GM23338 (cell line): ENCODE measurements at regions not wholly inside any gene's neighbourhood (a gene's known extent, or its start where the extent isn't known, plus 50 kb on each side); places are given as distances from the start of the nearest gene placed in this dataset.

Experiments used
- ATAC-seq: fragments of 200-7000 bp; cut with Tn5 transposase; 3 replicates; pipeline ENCODE4 v1.9.1; 2020
- DNase-seq: peaks from one replicate; pipeline ENCODE4 v3.0.0-alpha.2; 2015; ENCODE audit warnings: low spot score
- H2AFZ ChIP-seq: fragments of 200-600 bp; sonication (generic); 2 replicates; pipeline ENCODE4 v1.8.0; 2016; ENCODE audit warnings: antibody characterized with exemption, mild to moderate bottlenecking, moderate library complexity
- H3F3A ChIP-seq: fragments of 200-600 bp; sonication (generic); replicated peaks from 2 replicates; pipeline ENCODE4 v1.8.0; 2017; ENCODE audit warnings: antibody characterized with exemption, mixed run types, low read depth
- H3K27ac ChIP-seq: fragments of 200-600 bp; sonication (generic); 2 replicates; pipeline ENCODE4 v1.6.1; 2016; ENCODE audit warnings: low read depth
- H3K27me3 ChIP-seq: fragments of 200-600 bp; sonication (generic); 2 replicates; pipeline ENCODE4 v1.8.0; 2016; ENCODE audit warnings: mild to moderate bottlenecking, mixed run types, moderate library complexity; ENCODE audit not compliant: insufficient read depth
- H3K36me3 ChIP-seq: fragments of 200-600 bp; sonication (generic); 2 replicates; pipeline ENCODE4 v1.8.0; 2016; ENCODE audit warnings: mild to moderate bottlenecking; ENCODE audit not compliant: insufficient read depth
- H3K4me1 ChIP-seq: fragments of 200-600 bp; sonication (generic); 2 replicates; pipeline ENCODE4 v1.8.0; 2016; ENCODE audit warnings: mild to moderate bottlenecking, moderate library complexity; ENCODE audit not compliant: insufficient read depth
- H3K4me2 ChIP-seq: fragments of 200-600 bp; sonication (generic); 2 replicates; pipeline ENCODE4 v1.7.1; 2017; ENCODE audit warnings: mixed run types
- H3K4me3 ChIP-seq: fragments of 200-600 bp; sonication (generic); 2 replicates; pipeline ENCODE4 v1.6.1; 2016; ENCODE audit warnings: mixed run types
- H3K79me2 ChIP-seq: fragments of 200-600 bp; sonication (generic); replicated peaks from 2 replicates; pipeline ENCODE4 v1.8.0; 2017; ENCODE audit warnings: mild to moderate bottlenecking; ENCODE audit not compliant: insufficient read depth
- H3K9me2 ChIP-seq: fragments of 200-600 bp; sonication (generic); 2 replicates; pipeline ENCODE4 v1.8.0; 2017; ENCODE audit not compliant: insufficient read depth
- H4K20me1 ChIP-seq: fragments of 200-600 bp; sonication (generic); replicated peaks from 2 replicates; pipeline ENCODE4 v1.8.0; 2017; ENCODE audit warnings: mild to moderate bottlenecking; ENCODE audit not compliant: insufficient read depth
- H3K27ac Mint-ChIP-seq: 2 replicates; pipeline ENCODE4 v1.8.0; 2020; ENCODE audit warnings: inconsistent platforms, mild to moderate bottlenecking, moderate library complexity, mixed read lengths
- H3K27me3 Mint-ChIP-seq: 3 replicates; pipeline ENCODE4 v1.8.0; 2022; ENCODE audit warnings: low read depth, mild to moderate bottlenecking, moderate library complexity, mixed read lengths, inconsistent platforms; ENCODE audit not compliant: insufficient read depth, poor library complexity
- H3K36me3 Mint-ChIP-seq: 3 replicates; pipeline ENCODE4 v1.8.0; 2021; ENCODE audit warnings: low read depth, mild to moderate bottlenecking, inconsistent platforms, moderate library complexity, mixed read lengths
- H3K4me1 Mint-ChIP-seq: 3 replicates; pipeline ENCODE4 v1.8.0; 2020; ENCODE audit warnings: mild to moderate bottlenecking, inconsistent platforms, mixed read lengths
- H3K4me3 Mint-ChIP-seq: 3 replicates; pipeline ENCODE4 v1.8.0; 2021; ENCODE audit warnings: moderate library complexity, mild to moderate bottlenecking, inconsistent platforms, mixed read lengths
- H3K9me3 Mint-ChIP-seq: 3 replicates; pipeline ENCODE4 v1.8.0; 2020; ENCODE audit warnings: moderate library complexity, mild to moderate bottlenecking, inconsistent platforms, mixed read lengths
- CREB1 ChIP-seq: fragments of 250-450 bp; sonication (Bioruptor Pico); IDR thresholded peaks from 2 replicates; pipeline ENCODE4 v1.5.0; 2020; ENCODE audit warnings: low read depth, mild to moderate bottlenecking, moderate library complexity
- EZH2 ChIP-seq: fragments of 200-600 bp; sonication (generic); IDR thresholded peaks from one replicate; pipeline ENCODE4 v1.8.0; 2017; ENCODE audit warnings: antibody characterized with exemption, mild to moderate bottlenecking, low read depth; ENCODE audit not compliant: unreplicated experiment
- EZH2phosphoT487 ChIP-seq: fragments of 200-600 bp; sonication (generic); IDR thresholded peaks from one replicate; pipeline ENCODE4 v1.8.1; 2018; ENCODE audit warnings: antibody characterized with exemption; ENCODE audit not compliant: unreplicated experiment
- JUNB ChIP-seq: IDR thresholded peaks from one replicate; pipeline ENCODE4 v1.6.1; 2016; ENCODE audit warnings: antibody characterized with exemption; ENCODE audit not compliant: unreplicated experiment
- NANOG ChIP-seq: IDR thresholded peaks from 2 replicates; pipeline ENCODE4 v1.6.1; 2016; ENCODE audit warnings: antibody characterized with exemption, borderline replicate concordance
- POLR2AphosphoS5 ChIP-seq: IDR thresholded peaks from 2 replicates; pipeline ENCODE4 v1.6.1; 2016; ENCODE audit warnings: antibody characterized with exemption, low read depth
- STAT1 ChIP-seq: IDR thresholded peaks from one replicate; pipeline ENCODE4 v1.6.1; 2016; ENCODE audit warnings: antibody characterized with exemption; ENCODE audit not compliant: unreplicated experiment
- ZNF114 ChIP-seq: fragments of 250-450 bp; sonication (Bioruptor Pico); IDR thresholded peaks from 2 replicates; pipeline ENCODE4 v1.5.0; 2020; ENCODE audit warnings: mild to moderate bottlenecking, moderate library complexity
- ZNF331 ChIP-seq: fragments of 250-450 bp; sonication (Bioruptor Pico); IDR thresholded peaks from 2 replicates; pipeline ENCODE4 v1.5.0; 2020; ENCODE audit warnings: low read depth, mild to moderate bottlenecking, moderate library complexity
- ZNF462 ChIP-seq: fragments of 250-450 bp; sonication (Bioruptor Pico); IDR thresholded peaks from 2 replicates; pipeline ENCODE4 v1.5.0; 2020; ENCODE audit warnings: mild to moderate bottlenecking, moderate library complexity
- TF ChIP-seq, protein P1 (sequence below), 2 experiments: fragments of 200-600 bp in 1 of 2; sonication (generic) in 1 of 2; conservative IDR thresholded peaks; 2 replicates each; pipeline versions ENCODE4 v1.5.1 to v1.6.1; 2016 to 2017; ENCODE audit warnings: antibody characterized with exemption in 2 of 2, low read depth in 2 of 2, mild to moderate bottlenecking in 2 of 2, moderate library complexity in 1 of 2
- TF ChIP-seq, protein P2 (sequence below): IDR thresholded peaks from one replicate; pipeline ENCODE4 v1.6.1; 2018; ENCODE audit warnings: antibody characterized with exemption; ENCODE audit not compliant: unreplicated experiment
- TF ChIP-seq, protein P3 (sequence below): IDR thresholded peaks from 2 replicates; pipeline ENCODE4 v1.6.1; 2016; ENCODE audit warnings: antibody characterized with exemption

DNA sequence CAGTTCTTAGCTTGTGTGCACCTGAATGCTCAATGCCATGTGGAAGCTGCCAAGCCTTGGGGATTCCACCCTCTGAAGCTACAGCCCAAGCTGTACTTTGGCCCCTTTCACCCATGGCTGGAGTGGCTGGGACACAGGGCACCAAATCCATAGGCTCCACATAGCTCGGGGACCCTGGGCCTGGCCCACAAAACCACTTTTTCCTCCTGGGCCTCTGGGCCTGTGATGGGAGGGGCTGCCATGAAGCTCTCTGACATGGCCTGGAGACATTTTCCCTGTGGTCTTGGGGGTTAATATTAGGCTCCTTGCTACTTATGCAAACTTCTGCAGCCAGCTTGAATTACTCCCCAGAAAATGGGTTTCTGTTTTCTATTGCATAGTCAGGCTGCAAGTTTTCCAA, 579.9 kb downstream of the MATN1 start:
- peaks cover 16% of the 10 kb centered on the region; the same call in 2 of the 3 replicates for H3K36me3 Mint-ChIP-seq
- peaks cover 64% of the 10 kb centered on the region for H3K9me3 Mint-ChIP-seq

More for the DNA sequence above, 579.9 kb downstream of the MATN1 start:
- peaks cover 12% of the 10 kb centered on the region; the same call in 1 of the 2 replicates for H3K9me2 ChIP-seq
- H3K27me3 ChIP-seq, result no peaks in the 10 kb centered on the region
- H3K4me3 Mint-ChIP-seq, result no peak overlapping the region
- H3K27ac ChIP-seq, result no peak overlapping the region
- no peaks in the 10 kb centered on the region for H3K79me2 ChIP-seq
- H3K4me3 ChIP-seq, result no peak overlapping the region
- no peaks in the 10 kb centered on the region for H3K4me1 ChIP-seq
- DNase-seq, result no peak
- H2AFZ ChIP-seq, result no peak overlapping the region
- H3K27me3 Mint-ChIP-seq, result peaks cover 2% of the 10 kb centered on the region
- ATAC-seq, result no peak
- TF ChIP-seq, protein P1, sequence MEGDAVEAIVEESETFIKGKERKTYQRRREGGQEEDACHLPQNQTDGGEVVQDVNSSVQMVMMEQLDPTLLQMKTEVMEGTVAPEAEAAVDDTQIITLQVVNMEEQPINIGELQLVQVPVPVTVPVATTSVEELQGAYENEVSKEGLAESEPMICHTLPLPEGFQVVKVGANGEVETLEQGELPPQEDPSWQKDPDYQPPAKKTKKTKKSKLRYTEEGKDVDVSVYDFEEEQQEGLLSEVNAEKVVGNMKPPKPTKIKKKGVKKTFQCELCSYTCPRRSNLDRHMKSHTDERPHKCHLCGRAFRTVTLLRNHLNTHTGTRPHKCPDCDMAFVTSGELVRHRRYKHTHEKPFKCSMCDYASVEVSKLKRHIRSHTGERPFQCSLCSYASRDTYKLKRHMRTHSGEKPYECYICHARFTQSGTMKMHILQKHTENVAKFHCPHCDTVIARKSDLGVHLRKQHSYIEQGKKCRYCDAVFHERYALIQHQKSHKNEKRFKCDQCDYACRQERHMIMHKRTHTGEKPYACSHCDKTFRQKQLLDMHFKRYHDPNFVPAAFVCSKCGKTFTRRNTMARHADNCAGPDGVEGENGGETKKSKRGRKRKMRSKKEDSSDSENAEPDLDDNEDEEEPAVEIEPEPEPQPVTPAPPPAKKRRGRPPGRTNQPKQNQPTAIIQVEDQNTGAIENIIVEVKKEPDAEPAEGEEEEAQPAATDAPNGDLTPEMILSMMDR (conservative IDR thresholded peaks at IDR 0.05; ENCODE audit: low read depth in 2 of 2), result no peak
- TF ChIP-seq EZH2 (no peak), STAT1 (no peak), NANOG (no peak), JUNB (no peak), ZNF114 (CRISPR knock-in tag) (no peak), EZH2phosphoT487 (no peak), ZNF462 (CRISPR knock-in tag) (no peak), ZNF331 (CRISPR knock-in tag) (no peak), CREB1 (CRISPR knock-in tag) (no peak), POLR2AphosphoS5 (no peak)
- TF ChIP-seq, protein P2, sequence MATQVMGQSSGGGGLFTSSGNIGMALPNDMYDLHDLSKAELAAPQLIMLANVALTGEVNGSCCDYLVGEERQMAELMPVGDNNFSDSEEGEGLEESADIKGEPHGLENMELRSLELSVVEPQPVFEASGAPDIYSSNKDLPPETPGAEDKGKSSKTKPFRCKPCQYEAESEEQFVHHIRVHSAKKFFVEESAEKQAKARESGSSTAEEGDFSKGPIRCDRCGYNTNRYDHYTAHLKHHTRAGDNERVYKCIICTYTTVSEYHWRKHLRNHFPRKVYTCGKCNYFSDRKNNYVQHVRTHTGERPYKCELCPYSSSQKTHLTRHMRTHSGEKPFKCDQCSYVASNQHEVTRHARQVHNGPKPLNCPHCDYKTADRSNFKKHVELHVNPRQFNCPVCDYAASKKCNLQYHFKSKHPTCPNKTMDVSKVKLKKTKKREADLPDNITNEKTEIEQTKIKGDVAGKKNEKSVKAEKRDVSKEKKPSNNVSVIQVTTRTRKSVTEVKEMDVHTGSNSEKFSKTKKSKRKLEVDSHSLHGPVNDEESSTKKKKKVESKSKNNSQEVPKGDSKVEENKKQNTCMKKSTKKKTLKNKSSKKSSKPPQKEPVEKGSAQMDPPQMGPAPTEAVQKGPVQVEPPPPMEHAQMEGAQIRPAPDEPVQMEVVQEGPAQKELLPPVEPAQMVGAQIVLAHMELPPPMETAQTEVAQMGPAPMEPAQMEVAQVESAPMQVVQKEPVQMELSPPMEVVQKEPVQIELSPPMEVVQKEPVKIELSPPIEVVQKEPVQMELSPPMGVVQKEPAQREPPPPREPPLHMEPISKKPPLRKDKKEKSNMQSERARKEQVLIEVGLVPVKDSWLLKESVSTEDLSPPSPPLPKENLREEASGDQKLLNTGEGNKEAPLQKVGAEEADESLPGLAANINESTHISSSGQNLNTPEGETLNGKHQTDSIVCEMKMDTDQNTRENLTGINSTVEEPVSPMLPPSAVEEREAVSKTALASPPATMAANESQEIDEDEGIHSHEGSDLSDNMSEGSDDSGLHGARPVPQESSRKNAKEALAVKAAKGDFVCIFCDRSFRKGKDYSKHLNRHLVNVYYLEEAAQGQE, result no peak
- TF ChIP-seq, protein P3, sequence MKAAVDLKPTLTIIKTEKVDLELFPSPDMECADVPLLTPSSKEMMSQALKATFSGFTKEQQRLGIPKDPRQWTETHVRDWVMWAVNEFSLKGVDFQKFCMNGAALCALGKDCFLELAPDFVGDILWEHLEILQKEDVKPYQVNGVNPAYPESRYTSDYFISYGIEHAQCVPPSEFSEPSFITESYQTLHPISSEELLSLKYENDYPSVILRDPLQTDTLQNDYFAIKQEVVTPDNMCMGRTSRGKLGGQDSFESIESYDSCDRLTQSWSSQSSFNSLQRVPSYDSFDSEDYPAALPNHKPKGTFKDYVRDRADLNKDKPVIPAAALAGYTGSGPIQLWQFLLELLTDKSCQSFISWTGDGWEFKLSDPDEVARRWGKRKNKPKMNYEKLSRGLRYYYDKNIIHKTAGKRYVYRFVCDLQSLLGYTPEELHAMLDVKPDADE, result no peak
- H3F3A ChIP-seq, result no peaks in the 10 kb centered on the region
- H4K20me1 ChIP-seq, result no peaks in the 10 kb centered on the region
- no peaks in the 10 kb centered on the region; the same call in 2 of the 3 replicates for H3K4me1 Mint-ChIP-seq
- no peak overlapping the region for H3K4me2 ChIP-seq
- no peak overlapping the region for H3K27ac Mint-ChIP-seq
- H3K36me3 ChIP-seq, result no peaks in the 10 kb centered on the region
